Peyer's patch (tissue), 4 donors: ENCODE measurements at regions not wholly inside any gene's neighbourhood (a gene's known extent, or its start where the extent isn't known, plus 50 kb on each side); places are given as distances from the start of the nearest gene placed in this dataset.
"Not testable (repeated sequence)": the region's sequence is repeated elsewhere in the genome, so short reads cannot be mapped to it uniquely, and the experiment has no call there.

ENCODE experiments used
- CTCF ChIP-seq, 6 experiments: fragments of 450-650 bp in 4 of 6; fragments of 200-600 bp in 2 of 6; sonication (generic) in 1 of 6; IDR thresholded peaks; one replicate each; pipeline ENCODE4 v1.5.1; 2017 to 2019; ENCODE audit warnings: antibody characterized with exemption in 6 of 6, mild to moderate bottlenecking in 3 of 6, moderate library complexity in 1 of 6
- POLR2A ChIP-seq, 2 donors: fragments of 450-650 bp; IDR thresholded peaks; one replicate each; pipeline ENCODE4 v1.5.1; 2017; ENCODE audit warnings: antibody characterized with exemption in 2 of 2, mild to moderate bottlenecking in 2 of 2, moderate library complexity in 2 of 2

GRCh38 chr21:14738576-14738975 lies 192.5 kb upstream of the SAMSN1 start:
- TF ChIP-seq CTCF, POLR2A (IDR thresholded peaks at IDR 0.05): not testable (repeated sequence)
